Colonic mucosa (tissue), 4 donors: ENCODE measurements at regions not wholly inside any gene's neighbourhood (a gene's known extent, or its start where the extent isn't known, plus 50 kb on each side); places are given as distances from the start of the nearest gene placed in this dataset.
"Not testable (repeated sequence)": the region's sequence is repeated elsewhere in the genome, so short reads cannot be mapped to it uniquely, and the experiment has no call there.

Source experiments
- DNase-seq: peaks from one replicate; pipeline ENCODE4 v3.0.0-alpha.2; 2020
- H3K27ac ChIP-seq: fragments of 200-600 bp; one replicate; pipeline ENCODE4 v1.8.0; 2021
- H3K27me3 ChIP-seq: fragments of 200-600 bp; one replicate; pipeline ENCODE4 v1.8.0; 2021
- H3K36me3 ChIP-seq: fragments of 200-600 bp; one replicate; pipeline ENCODE4 v1.8.0; 2021
- H3K4me1 ChIP-seq: fragments of 200-600 bp; one replicate; pipeline ENCODE4 v1.8.0; 2021; ENCODE audit warnings: mild to moderate bottlenecking
- H3K4me3 ChIP-seq: fragments of 200-600 bp; one replicate; pipeline ENCODE4 v1.8.0; 2021
- H3K9ac ChIP-seq, 2 donors: one replicate each; pipeline ENCODE4 v1.7.0; 2013; ENCODE audit warnings: control low read depth in 2 of 2, low read depth in 2 of 2, low read length in 2 of 2
- H3K9me3 ChIP-seq: fragments of 200-600 bp; one replicate; pipeline ENCODE4 v1.8.0; 2021
- intact Hi-C: fragments of 100-400 bp; cut with DNase I; formaldehyde crosslinking; loops from one replicate; pipeline ENCODE4 v1.14.1; 2022
- TF ChIP-seq, protein P1 (sequence below): fragments of 200-600 bp; IDR thresholded peaks from one replicate; pipeline ENCODE4 v1.8.0; 2022; ENCODE audit warnings: antibody characterized with exemption, mild to moderate bottlenecking
- donor health status: healthy.
- donor health status: DM: no; HTN: no; CAD: no.
- donor health status: DM: no; HTN: no; CAD: no.

DNA sequence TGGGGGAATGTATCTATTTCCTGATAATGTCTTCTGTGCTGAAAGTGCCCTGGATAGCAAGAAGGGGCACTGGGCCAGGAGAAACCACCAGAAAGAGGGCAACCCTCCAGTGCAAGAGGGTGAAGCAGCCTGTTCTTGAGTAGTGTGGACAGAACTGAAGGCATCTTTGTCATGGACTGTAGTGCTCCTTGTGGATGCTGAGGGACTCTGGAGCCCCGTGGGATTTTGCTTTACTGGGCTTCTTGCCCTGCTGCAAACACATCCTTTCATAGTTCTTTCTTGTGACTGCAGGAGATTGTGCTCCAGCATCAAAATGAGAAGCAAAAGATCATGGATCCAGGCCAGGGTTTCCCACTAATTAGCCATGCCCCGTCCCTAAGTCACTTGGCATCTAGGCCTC lies 300.6 kb downstream of the ZNF326 start:
- H3K27me3 ChIP-seq = no peaks in the 10 kb centered on the region
- TF ChIP-seq, protein P1, sequence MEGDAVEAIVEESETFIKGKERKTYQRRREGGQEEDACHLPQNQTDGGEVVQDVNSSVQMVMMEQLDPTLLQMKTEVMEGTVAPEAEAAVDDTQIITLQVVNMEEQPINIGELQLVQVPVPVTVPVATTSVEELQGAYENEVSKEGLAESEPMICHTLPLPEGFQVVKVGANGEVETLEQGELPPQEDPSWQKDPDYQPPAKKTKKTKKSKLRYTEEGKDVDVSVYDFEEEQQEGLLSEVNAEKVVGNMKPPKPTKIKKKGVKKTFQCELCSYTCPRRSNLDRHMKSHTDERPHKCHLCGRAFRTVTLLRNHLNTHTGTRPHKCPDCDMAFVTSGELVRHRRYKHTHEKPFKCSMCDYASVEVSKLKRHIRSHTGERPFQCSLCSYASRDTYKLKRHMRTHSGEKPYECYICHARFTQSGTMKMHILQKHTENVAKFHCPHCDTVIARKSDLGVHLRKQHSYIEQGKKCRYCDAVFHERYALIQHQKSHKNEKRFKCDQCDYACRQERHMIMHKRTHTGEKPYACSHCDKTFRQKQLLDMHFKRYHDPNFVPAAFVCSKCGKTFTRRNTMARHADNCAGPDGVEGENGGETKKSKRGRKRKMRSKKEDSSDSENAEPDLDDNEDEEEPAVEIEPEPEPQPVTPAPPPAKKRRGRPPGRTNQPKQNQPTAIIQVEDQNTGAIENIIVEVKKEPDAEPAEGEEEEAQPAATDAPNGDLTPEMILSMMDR = no peak
- intact Hi-C loops = no loop called here
- H3K27ac ChIP-seq = no peak overlapping the region
- no peaks in the 10 kb centered on the region for H3K9me3 ChIP-seq
- H3K9ac ChIP-seq = no peak overlapping the region
- no peak for DNase-seq
- H3K36me3 ChIP-seq = no peaks in the 10 kb centered on the region
- H3K4me1 ChIP-seq = no peaks in the 10 kb centered on the region
- no peak overlapping the region for H3K4me3 ChIP-seq

DNA sequence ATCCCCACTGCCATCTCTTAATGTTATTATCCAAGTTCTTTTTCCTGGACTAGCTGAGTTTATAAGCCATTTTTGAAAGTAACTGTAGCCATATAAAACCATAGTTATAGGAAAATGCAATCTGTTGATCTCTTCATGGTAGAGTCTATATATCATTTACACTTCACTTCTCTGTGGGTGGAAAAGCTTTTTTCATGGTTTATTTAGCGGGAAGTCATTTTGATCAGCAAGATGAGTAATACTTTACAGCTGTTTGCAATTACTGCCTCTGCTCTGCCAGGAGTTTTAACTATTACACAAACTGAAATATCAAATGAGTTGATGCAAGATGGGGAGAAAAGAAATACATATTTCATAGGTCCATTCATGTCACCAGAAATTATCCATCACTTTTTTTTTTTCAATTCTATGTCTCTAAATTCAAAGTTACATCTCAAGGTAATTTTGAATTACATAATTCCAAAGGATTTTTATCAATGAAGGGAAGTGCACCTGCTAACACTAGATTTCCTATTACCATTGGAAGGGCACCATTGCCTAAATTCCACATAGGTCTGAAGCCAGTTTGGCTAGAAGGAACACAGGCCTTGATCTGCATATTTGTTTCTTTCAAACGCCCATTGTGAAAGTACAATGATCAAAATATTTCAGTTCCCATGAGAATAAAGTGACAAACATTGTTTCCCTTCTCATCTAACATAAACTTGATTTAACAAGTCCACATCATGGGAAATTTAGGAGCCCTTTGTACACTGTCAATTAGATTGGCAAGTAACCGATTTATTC lies 296.7 kb downstream of the ZNF326 start:
- Histone ChIP-seq H3K9ac (no peak overlapping the region), H3K9me3 (no peaks in the 10 kb centered on the region), H3K27ac (no peak overlapping the region), H3K4me3 (no peak overlapping the region), H3K27me3 (no peaks in the 10 kb centered on the region), H3K36me3 (no peaks in the 10 kb centered on the region), H3K4me1 (no peaks in the 10 kb centered on the region)
- DNase-seq = no peak
- intact Hi-C loops = no loop called here
- TF ChIP-seq, protein P1 = no peak

DNA sequence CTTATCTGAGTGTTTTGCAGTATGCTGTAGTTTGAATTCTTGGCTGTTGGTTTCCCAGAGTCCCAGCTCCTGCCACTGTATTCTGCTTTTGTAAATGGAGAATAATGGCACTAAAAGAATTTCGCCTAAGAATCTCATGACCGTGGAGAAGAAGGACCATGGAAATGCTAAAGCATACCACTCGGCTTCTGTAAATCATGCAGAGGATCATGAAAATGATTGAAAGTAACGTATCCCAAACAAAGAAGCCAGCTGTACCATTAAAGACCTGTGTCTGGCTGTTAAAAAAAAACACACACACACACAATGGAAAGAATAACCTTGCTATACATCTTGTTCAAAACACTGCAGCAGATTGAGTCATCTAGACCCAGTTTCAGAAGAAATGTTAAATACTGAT lies 287.9 kb downstream of the ZNF326 start:
- H3K27ac ChIP-seq = no peak overlapping the region
- TF ChIP-seq, protein P1 = no peak
- H3K4me1 ChIP-seq = no peaks in the 10 kb centered on the region
- H3K27me3 ChIP-seq = no peaks in the 10 kb centered on the region
- H3K9me3 ChIP-seq = no peaks in the 10 kb centered on the region
- DNase-seq = no peak
- no peak overlapping the region for H3K9ac ChIP-seq
- intact Hi-C loops = no loop called here
- no peaks in the 10 kb centered on the region for H3K36me3 ChIP-seq
- H3K4me3 ChIP-seq = no peak overlapping the region

DNA sequence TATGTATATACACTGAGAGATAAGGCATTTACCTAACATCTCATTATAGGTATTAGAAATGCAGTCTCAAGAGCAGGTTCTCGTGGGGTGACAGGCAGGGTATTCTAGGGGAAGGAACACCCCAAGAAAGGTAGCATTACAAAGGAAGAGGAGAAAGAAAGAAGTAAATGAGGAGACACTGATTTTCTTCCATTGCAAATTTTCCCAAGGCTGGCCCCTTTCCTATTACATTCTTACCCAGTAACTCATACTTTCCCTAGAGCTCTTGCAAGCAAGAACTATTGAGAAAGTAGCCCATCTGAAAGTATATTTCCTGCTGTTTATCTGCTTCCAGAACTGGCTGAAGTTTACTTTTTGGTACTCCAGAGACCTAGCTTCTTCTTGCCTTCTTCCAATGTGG lies 287.0 kb downstream of the ZNF326 start:
- H3K4me3 ChIP-seq, H3K9ac ChIP-seq, DNase-seq, H3K4me1 ChIP-seq, intact Hi-C loops, H3K36me3 ChIP-seq, H3K9me3 ChIP-seq, H3K27me3 ChIP-seq, H3K27ac ChIP-seq: not testable (repeated sequence)

DNA sequence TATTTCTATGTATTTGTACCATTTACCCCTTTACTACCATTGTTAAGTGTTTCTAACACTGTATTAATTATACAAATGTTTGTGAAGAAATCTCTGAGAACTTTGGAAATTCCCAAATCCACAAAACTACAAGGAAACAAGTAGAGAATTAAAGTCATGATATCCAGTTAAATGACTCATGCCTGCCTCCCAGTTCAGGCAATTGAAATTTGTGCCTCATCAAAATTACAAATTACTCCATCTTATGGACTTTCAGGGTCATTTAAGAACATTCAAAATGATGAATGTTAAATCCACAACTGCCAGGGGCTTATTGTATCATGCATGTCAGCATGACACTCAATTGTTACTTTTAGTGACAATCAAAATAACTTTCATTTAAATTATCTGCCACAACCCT lies 282.4 kb downstream of the ZNF326 start:
- H3K9ac ChIP-seq = no peak overlapping the region
- TF ChIP-seq, protein P1 = no peak
- H3K4me3 ChIP-seq = no peak overlapping the region
- H3K36me3 ChIP-seq = no peaks in the 10 kb centered on the region
- intact Hi-C loops = no loop called here
- no peaks in the 10 kb centered on the region for H3K9me3 ChIP-seq
- no peak for DNase-seq
- H3K27me3 ChIP-seq = no peaks in the 10 kb centered on the region
- no peaks in the 10 kb centered on the region for H3K4me1 ChIP-seq
- no peak overlapping the region for H3K27ac ChIP-seq

DNA sequence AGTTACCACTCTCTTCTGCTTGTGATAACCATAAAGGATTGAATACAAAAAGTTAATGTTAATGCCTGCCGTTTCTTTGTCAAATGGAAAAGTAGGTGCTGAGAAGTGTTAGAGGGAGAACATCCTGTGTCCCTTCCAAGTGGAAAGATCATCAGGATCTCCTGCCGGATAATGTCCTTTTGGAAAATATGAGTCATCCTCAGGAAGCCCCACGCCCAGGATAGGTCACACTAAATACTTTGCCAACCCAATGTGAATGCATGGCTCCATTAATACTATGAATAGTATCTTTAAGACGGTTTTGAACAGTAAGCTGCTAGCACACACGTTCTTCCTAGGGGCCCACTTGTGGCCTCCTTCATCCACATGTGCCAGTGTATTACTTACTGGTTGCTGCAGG lies 279.5 kb downstream of the ZNF326 start:
- TF ChIP-seq, protein P1 = no peak
- intact Hi-C loops = no loop called here
- H3K27ac ChIP-seq = no peak overlapping the region
- H3K27me3 ChIP-seq = no peaks in the 10 kb centered on the region
- H3K4me3 ChIP-seq = no peak overlapping the region
- H3K9ac ChIP-seq = no peak overlapping the region
- no peaks in the 10 kb centered on the region for H3K4me1 ChIP-seq
- no peaks in the 10 kb centered on the region for H3K9me3 ChIP-seq
- no peak for DNase-seq
- H3K36me3 ChIP-seq = no peaks in the 10 kb centered on the region
